NCI-H187 (cell line): ENCODE measurements at regions not wholly inside any gene's neighbourhood (a gene's known extent, or its start where the extent isn't known, plus 50 kb on each side); places are given as distances from the start of the nearest gene placed in this dataset.

ENCODE experiments used
- DNase-seq, 2 experiments: peaks; one replicate each; lab custom pipeline; 2025; lab: John Stamatoyannopoulos, UW

DNA sequence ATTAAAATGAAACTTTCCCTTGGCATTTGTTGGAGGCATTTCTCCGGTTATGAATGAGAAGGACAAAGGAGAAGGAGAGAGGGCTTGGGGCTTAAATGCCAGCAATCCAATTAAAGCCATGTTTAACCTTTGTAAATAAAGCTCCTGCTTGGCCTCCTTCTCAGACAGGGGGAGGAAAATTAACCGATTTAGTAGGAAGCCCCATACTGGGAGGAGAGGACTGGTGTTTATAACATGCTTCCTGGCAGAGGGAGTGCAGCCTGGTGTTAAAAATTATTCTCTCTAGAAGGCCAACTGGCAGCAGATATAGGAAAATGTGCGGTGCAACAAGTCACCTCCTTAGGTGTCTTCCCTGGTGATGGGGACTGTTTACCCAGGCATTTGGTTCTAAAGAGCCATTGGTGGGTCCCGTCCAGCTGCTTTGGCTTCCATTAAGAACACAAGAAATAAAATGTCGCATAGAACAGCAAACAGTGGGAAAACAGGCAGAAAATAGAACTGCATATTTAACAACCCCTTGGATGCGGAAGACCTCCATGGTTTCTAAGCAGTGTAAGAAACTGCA lies 846.5 kb downstream of the TYW1 start:
- no peak for DNase-seq

DNA sequence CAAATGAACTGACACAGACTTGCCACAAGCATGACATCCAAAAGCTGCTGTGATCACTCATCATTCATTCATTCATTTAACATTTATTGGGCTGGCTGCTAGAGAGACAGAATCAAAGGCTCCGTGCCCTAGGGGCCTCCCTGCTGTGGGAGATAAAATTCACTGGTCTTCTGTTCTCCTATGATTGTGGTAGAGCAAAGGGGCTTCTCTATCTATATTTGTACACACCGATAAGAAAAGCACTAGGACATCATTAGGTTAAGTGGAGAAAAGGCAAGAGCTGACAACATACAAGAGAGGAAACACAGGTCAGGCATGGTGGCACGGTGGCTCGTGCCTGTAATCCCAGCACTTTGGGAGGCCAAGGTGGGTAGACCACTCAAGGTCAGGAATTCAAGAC lies 847.0 kb downstream of the TYW1 start:
- no peak for DNase-seq

DNA sequence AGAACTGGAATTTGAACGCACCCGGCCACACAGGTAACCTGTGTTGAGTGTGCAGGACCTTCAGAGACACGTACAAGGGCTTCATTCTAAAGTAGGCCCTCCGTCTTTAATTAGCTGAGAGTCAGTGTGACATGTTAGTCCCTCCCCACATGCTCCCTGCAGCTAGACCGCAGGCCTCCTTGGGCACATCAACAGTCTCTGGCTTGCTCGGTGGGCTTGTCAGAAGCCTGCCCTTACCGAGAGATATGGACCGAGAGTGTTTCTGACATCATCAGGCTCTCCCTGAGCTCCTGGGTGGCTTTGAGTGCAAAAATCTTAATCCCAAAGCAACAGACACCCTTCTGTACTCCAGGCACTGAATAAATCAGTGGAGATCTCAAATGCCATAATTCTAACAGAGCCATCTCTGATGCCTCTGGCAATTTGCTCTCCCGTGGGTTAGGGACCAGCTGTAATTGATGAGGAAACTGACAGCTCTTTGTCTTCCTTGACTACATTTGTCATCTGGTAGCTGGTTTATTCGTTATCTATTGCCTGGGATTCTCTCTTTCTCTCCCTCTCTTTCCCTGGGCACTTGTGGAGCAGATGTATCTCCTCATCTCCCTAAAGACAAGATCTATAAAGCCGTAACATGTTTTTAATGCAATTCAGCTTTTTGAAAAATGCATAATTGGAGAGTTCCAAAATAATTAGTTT lies 850.6 kb downstream of the TYW1 start:
- DNase-seq = no peak

DNA sequence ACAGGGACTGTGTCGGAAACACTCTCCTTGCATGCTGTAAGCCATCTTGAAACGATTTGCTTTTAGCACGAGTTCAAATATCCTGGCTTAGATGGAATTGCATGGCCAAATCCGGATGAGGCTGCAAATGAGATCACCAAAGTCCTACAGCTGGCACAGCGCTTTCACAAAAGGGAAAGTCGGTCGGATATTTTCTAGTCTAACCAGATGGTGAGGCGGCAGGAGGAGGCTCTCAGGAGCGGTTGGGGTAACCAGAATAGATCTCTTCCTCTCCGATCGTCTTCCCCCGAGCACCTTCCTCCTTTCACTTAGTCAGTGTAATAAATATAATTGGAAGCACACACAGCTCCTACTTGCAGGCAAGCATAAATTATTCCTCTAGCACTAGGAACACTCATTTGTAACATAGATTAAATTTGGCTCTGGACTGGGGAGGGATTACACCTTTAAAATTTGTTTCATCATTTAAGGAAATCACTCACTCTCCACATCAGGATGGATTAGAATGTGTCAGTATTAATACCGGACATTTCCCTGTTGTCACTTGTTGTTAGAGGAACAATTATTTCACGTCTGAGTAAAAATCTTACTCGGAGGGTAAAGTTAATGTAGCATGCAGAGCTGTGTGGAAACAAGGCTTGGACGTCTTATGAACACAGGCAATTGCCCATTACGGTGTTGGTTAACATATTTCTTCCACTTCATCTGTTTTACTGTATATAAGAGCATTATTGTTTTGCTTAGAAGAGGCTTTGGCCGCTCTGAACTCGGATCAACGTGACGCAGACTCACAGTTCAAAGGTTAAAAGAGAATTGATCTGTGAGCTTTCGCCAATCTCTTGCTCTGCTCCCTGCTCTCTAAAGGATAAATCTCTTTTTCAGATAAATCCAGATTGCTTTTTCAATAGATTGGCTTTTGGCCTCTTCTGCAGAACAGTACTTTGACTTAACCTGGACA lies 857.9 kb downstream of the TYW1 start:
- DNase-seq = no peak

DNA sequence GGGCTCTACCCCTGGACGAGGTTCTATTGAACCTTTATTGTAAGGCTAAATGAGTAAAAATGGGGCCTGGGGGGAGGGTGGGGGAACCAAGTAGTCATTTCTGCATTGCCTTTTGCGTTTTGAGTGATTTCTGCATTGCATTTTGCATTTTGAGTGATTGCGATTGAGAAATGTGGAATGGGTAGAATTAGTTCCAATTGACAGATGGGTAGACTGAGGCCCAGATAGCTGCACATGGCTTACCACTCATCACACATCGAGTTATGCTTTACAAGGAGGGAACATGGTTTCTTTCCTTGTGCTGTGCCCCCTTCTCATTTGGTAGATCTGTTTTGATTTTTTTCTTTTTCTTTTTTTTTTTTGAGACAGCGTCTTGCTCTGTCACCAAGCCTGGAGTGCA lies 858.7 kb downstream of the TYW1 start:
- DNase-seq = no peak

DNA sequence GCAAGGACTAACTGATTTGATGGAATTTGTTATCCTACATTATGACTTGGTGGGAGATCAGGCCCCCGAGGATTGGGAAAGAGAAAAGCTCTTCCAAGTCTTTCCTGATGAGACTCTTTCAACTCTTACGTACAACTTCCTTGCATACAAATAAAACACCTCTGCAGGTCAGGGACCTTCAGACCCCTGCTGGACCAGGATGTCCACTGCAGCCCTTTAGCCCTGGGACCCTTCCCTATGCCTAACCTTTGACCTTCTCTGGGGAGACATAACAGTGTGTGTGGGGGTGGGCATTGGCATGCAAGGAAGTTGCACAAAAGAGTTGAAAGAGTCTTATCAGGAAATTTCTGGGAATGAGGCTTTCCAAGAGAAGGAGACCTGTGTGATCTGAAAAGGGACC lies 859.4 kb downstream of the TYW1 start:
- no peak for DNase-seq

DNA sequence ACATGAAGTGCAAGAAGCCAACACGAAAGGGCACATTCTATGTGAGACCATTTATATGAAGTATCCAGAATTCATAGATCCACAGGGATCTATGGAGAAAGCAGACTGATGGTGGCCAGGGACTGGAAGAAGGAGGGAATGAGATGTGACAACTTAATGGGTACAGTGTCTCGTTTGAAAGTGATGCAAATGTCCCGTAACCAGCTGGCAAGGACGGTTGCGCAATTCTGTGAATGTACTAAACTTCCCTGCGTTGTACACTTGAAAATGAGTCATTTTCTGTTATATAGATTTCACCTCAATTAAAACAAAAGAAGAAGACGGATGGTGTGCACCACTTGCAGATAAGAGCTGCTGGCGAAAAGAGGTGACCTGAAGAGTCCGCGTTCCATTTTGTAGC lies 861.1 kb downstream of the TYW1 start:
- DNase-seq = no peak

DNA sequence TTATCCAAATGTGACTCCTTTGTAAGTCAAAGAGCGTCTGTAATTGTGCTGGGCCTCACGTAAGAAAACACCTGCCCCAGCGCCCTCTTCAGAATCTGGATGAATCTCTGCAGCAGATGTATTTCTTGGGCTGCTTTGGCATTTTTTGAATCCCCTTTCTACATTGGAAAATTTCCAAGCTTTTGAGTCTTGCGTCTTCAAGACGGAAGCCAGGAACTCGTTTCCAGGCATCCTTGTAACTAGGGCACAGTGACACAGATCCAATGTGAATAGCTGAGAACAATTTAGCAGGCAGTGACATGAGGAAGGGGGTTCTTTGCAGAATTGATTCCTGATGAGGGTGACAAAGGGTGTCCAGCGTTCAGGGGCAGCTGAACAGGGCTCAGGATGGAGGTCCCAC lies 862.3 kb downstream of the TYW1 start:
- DNase-seq = no peak

DNA sequence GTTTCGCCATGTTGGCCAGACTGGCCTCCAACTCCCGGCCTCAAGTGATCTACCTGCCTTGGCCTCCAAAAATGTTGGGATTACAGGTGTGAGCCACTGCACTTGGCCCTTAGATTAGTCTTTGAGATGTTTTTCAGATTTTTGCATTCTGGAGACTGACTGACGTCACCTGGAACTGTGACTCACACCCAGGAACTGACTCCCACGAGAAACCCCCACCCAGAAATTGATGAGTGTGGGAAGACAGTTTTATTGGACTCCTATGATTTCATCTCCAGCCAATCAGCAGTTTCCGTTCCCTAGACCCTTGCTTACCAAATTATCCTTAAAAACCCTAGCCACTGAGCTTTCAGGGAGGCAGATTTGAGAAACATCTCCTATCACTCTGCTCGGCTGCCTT lies 867.3 kb downstream of the TYW1 start:
- no peak for DNase-seq

DNA sequence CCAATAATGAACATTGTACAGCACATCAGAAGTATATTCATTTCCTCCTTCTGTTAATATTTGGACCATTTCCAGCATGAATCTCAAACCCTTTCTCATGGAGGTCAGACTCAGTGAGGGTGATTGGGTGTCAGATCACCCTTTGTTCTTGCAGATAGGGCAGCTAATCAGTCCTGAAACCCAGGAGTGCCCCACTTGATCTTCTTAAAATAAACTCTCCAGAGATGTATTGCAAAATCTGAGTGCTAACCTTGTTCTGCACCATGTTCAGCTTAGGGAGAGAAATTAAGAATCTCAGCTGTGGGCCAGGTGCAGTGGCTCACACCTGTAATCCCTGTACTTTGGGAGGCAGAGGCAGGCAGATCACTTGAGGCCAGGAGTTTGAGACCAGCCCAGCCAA lies 869.4 kb downstream of the TYW1 start:
- DNase-seq = no peak

DNA sequence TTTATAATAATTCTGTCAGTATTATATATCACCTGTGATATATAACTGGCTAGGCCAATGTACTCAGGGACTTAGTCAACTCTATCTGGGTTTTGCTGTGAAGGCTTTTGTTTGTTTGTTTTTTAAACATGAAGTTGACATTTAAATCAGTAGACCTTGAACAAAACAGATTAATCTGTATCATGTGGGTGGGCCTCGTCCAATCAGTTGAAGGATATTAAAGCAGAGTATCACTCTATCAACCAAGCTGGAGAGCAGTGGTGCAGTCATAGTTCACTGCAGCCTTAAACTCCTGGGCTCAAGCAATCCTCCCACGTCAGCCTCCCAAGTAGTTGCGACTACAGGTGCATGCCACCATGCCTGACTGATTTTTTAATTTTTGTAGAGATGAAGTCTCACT lies 870.2 kb downstream of the TYW1 start:
- no peak for DNase-seq

DNA sequence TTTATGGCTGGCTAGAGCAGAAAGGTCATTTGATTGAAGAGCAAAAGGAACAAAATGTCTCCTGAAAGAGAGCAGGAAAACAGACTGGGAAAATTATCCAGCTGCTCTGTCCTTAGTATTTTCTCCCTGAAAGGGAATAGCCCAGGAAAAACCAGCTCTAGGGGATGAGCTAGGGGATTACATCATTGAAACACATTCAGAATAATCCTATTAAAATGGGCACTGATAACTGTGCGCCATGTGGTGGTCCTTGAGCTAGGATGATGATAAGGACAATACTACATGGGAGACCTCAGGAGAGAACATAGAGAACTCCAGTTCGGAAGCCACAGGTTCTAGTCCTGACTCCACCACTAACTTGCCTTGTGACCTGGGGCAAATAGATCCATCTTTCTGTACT lies 873.8 kb downstream of the TYW1 start:
- no peak for DNase-seq

DNA sequence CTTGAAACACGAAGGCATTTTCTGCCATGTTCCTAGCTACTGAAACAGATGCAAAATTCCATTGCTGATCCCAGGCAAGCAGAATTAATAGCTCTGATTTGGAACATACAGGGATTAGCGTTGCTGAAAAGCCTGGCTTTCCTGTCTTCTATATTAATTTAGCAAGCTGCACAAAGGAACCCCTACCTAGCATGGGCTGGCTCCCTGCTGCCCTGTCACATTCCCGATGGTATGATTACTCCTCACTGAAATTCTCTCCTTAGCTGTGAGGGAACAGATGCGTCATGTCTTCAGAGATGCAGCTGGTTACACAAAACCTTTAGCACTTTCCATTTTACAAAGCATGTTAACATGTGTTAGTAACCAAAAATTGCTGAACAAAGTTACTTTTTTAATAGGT lies 878.9 kb downstream of the TYW1 start:
- no peak for DNase-seq

DNA sequence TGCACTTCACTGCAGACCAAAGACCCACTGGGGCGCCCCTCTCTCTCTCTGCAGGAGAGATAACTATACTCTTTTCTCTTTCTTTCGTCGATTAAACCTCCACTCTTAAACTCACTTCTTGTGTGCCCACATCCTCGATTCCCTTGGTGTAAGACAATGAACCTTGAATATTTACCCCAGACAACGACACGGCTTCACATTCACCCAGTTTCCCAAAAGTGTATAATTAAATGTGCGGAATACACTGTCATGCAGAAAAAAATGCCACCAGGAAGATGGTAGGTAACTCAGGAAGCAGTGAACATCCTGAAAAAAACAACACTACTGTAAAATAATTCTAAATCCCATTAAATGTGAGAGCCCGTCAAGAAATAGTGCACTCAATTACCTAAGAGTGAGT lies 882.2 kb downstream of the TYW1 start:
- DNase-seq = no peak

DNA sequence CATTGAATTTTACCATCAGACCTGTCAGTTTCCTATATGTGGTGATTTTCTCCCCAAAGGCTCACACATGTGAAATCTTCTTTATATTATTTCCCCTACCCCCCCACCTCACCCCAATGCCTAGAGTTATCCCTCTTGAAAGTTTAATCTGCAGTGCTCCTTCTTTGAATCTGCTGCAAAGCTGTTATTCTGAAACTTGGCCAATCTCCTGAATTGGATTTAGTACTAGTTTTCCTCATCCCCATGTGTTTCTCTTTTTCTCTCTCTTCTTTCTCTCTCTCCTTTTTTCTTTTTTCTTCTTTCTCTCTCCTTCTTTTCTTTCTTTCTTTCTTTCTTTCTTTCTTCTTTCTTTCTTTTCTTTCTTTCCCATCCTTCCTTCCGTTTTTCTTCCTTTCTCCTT lies 886.2 kb downstream of the TYW1 start:
- DNase-seq = no peak

DNA sequence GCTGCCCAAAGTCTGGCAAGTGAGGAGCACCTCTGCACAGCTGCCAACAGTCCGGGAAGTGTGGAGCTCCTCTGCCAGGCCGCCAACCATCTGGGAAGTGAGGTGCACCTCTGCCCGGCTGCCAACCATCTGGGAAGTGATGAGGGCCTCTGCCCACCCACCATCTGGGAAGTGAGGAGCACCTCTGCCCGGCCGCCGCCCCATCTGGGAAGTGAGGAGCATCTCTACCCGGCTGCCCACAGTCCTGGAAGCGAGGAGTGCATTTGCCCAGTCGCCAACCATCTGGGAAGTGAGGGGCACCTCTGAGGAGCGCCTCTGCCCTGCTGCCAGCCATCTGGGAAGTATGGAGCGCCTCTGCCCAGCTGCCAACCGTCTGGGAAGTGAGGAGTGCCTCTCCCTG lies 893.7 kb downstream of the TYW1 start:
- no peak for DNase-seq

DNA sequence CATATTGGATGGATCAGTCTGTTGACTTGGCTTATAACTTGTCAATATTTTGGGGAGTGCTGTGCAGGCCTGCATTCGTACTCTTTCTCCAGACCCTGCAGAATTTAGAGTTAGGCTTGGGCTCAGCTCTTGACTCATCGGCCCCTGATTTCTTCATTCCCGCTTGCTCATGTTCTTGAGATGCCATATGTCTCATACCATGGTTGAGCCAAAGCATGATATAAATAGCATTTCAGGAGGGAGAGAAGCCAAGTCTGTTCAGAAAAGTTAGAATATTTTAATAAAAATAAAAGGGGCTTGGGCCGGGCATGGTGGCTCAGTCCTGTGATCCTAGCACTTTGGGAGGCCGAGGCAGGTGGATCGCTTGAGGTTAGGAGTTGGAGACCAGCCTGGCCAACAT lies 898.1 kb downstream of the TYW1 start:
- no peak for DNase-seq

DNA sequence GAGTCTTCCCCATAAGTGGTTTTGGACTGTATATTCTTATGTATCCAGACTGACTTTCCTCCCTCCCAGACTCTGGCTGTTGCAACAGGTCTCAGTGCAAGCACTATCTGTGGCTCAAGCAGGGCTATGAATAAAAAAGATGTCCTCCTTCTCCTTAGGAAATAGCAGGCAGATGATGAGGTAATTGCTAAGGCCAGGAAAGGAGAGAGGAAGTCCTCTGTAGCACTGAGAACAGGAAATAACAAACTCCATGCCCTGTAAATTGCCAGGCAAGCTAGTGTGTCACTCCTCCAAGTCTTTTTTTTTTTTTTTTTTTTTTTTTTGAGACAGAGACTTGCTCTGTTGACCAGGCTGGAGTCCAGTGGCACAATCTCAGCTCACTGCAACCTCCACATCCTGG lies 900.1 kb downstream of the TYW1 start:
- no peak for DNase-seq

DNA sequence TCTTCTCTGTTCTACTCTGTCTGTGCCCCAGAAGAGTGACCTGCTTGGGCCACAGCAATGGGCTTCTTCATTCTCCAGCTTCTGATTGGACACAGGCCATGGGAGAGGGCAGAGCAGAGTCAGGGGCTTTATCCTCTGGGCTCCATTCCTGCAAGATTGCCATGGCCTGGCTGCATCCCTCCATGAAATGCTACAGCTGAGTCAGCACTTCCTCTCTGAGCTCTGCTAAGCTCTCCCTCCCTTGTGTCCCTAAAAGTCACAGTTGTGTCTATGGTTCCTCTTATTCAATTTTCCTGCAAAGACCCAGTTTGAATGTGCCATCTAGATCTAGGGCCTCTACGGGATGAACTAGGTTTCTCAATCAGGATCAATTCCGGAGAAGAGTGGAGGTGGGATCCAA lies 903.8 kb downstream of the TYW1 start:
- no peak for DNase-seq

DNA sequence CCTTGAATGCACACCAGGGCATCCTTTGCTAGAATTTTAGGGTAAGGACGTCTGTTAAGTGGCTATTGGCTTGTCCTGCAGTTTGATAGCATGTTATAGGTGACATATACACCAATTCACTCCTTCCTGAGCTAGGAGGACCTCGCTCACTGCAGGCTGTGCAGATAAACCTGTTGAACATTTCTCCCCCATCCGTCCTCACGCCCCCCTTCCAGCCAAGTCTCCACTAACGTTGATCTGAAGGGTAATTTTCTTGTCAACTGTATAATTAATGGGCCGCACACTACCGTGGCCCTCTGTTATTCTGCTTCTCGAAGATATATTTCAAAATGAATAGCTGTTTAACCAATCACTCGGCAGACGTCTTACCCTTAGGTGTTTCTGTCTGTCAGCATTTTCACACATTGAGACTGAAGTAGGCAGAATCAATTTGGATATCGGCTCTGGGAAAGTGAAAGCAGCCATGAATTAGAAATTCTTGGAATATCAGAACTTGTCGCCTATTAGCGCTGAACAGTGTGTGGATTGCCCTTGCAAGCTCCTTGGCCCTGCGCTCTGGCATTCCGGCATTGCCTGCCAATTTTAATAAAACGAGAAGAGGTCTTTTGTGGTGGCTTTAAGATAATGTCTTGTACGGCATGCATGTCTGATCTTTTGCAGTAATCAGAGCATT lies 905.3 kb downstream of the TYW1 start:
- no peak for DNase-seq

DNA sequence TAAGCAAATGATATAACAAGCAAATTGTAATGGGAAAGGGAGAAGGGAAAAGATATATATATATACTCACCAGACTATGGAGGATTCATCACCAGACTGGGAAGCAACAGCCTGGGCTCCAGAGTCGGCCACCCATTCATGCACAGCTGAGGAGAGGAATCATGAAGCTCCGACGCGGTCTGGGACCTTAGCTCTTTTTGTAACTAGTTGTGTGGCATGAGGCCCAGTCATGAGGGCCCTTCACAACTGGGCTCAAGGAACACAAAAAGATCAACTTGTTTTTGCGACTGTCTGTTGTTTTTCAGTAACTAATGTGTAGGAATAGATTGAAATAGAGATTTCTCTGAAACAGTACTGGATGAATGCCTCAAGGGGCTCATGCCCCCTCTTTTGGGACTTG lies 911.2 kb downstream of the TYW1 start:
- DNase-seq = no peak

DNA sequence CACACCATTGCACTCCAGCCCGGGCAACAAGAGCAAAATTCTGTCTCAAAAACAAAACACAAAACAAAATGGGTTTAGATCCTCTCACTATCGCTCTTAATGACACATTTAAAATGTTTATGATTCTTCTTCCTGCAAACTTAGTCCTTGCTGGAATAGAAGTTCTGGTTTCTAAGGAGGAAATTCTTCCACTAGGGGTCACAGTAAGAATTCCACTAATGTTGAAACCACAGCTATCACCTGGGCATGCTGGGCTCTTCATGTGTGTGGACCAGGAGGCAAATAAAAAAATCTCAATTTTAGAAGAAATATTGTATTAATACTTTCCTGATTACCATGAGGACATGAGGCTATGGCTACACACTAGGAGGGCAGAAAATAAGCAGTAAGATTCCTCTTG lies 915.8 kb downstream of the TYW1 start:
- no peak for DNase-seq

DNA sequence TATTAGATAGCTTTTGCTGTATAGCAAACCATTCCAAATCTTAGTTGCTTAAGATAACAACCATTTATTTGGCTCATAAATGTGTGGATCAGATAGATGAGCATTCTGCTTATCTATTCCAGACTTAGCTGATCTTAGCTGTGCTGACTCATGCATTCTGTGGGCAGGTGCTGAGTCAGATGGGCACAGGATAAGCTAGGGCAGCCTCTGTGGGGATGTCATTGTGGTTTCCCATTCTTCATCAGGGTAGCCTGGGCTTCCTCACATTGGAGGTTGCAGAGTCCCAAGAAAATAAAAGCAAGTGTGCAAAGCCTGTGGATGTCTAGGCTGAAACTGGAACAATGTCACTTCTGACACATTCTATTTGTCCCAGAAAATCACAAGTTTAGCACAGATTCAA lies 917.0 kb downstream of the TYW1 start:
- no peak for DNase-seq
